Thoracic aorta (tissue), 2 donors: ENCODE measurements at regions not wholly inside any gene's neighbourhood (a gene's known extent, or its start where the extent isn't known, plus 50 kb on each side); places are given as distances from the start of the nearest gene placed in this dataset.

Experiments used
- ATAC-seq: fragments of 150-250 bp; one replicate; pipeline ENCODE4 v1.8.0; 2017; ENCODE audit warnings: low read depth; ENCODE audit not compliant: insufficient number of reproducible peaks, low FRiP score
- DNase-seq: peaks from one replicate; pipeline ENCODE4 v3.0.0-alpha.2; 2020; ENCODE audit warnings: low spot score
- H3K27ac ChIP-seq, 2 donors: fragments of 200-600 bp; sonication (generic); 1 replicate in 1 of 2; 2 replicates in 1 of 2; pipeline ENCODE4 v1.5.1; 2016; ENCODE audit warnings: mild to moderate bottlenecking in 2 of 2, moderate library complexity in 2 of 2
- H3K27me3 ChIP-seq: fragments of 200-600 bp; sonication (generic); replicated peaks from 2 replicates; pipeline ENCODE4 v1.6.0; 2016; ENCODE audit warnings: mild to moderate bottlenecking; ENCODE audit not compliant: insufficient read depth
- H3K36me3 ChIP-seq: fragments of 200-600 bp; sonication (generic); one replicate; pipeline ENCODE4 v1.5.1; 2016
- H3K4me1 ChIP-seq, 2 donors: fragments of 200-600 bp; sonication (generic); 1 replicate in 1 of 2; 2 replicates in 1 of 2; pipeline versions ENCODE4 v1.5.1 to v1.6.0; 2016; ENCODE audit warnings: low read depth in 2 of 2, mild to moderate bottlenecking in 1 of 2; ENCODE audit not compliant: control insufficient read depth in 1 of 2
- H3K4me3 ChIP-seq: fragments of 200-600 bp; sonication (generic); 2 replicates; pipeline ENCODE4 v1.5.1; 2016; ENCODE audit warnings: mild to moderate bottlenecking
- H3K9me3 ChIP-seq: fragments of 200-600 bp; sonication (generic); 2 replicates; pipeline ENCODE4 v1.5.1; 2016
- TF ChIP-seq, protein P1 (sequence below): fragments of 200-600 bp; sonication (generic); IDR thresholded peaks from one replicate; pipeline ENCODE4 v1.5.1; 2019; ENCODE audit warnings: antibody characterized with exemption

DNA sequence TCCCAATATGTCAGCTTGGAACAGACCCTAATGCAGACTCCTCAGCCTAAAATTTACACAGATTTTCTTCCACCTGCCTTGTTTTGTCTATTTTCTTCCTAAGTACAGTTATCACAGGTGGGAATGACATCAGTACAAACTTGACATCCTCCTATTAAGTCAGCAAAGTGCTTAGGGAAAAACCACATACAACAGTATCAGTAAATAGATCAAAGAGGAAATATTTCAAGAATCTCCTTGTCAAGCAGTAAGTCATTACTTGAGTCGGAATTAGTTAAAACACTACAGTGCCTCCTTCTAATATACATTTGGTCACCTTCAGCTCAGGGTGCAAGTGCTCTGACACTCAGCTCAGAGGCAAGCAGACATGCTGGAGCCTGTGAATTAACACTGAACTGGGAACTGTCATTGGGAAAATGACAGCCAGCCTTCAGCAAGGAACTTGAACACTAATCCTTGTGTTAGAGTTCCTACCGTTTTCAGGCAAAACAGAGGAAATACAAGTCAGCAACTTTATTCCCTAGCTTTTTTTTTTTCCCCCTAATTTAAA lies 394.3 kb upstream of the HTR2A start:
- no peak for DNase-seq

DNA sequence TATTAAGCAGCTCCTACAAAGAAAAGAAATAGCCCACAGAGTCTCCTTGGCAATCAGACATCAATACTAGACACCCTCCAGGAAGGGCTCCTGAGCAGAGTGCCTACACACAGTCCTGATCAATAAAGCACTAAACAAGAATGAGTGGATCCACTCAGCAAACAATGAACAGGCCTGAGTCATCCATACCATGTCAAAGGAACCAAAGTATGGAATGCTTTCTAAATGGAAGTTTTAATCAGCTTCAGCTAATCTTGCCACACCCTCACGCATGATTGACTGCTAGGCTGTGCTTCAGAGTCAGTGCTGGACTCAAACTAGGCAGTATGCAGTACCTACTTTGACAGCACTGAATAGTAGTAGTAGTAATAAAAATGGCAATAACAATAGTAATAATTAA lies 392.7 kb upstream of the HTR2A start:
- Histone ChIP-seq H3K4me3 (no peak overlapping the region), H3K4me1 (no peaks in the 10 kb centered on the region), H3K36me3 (no peaks in the 10 kb centered on the region), H3K9me3 (no peaks in the 10 kb centered on the region), H3K27ac (no peak overlapping the region), H3K27me3 (no peaks in the 10 kb centered on the region)
- ATAC-seq, result no peak
- TF ChIP-seq, protein P1, sequence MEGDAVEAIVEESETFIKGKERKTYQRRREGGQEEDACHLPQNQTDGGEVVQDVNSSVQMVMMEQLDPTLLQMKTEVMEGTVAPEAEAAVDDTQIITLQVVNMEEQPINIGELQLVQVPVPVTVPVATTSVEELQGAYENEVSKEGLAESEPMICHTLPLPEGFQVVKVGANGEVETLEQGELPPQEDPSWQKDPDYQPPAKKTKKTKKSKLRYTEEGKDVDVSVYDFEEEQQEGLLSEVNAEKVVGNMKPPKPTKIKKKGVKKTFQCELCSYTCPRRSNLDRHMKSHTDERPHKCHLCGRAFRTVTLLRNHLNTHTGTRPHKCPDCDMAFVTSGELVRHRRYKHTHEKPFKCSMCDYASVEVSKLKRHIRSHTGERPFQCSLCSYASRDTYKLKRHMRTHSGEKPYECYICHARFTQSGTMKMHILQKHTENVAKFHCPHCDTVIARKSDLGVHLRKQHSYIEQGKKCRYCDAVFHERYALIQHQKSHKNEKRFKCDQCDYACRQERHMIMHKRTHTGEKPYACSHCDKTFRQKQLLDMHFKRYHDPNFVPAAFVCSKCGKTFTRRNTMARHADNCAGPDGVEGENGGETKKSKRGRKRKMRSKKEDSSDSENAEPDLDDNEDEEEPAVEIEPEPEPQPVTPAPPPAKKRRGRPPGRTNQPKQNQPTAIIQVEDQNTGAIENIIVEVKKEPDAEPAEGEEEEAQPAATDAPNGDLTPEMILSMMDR, result no peak
- no peak for DNase-seq

More for the DNA sequence above, 394.3 kb upstream of the HTR2A start:
- TF ChIP-seq, protein P1, result no peak
- no peaks in the 10 kb centered on the region for H3K4me1 ChIP-seq
- no peak for ATAC-seq
- H3K4me3 ChIP-seq, result no peak overlapping the region
- no peaks in the 10 kb centered on the region for H3K36me3 ChIP-seq
- H3K27me3 ChIP-seq, result no peaks in the 10 kb centered on the region
- no peak overlapping the region for H3K27ac ChIP-seq
- H3K9me3 ChIP-seq, result no peaks in the 10 kb centered on the region

DNA sequence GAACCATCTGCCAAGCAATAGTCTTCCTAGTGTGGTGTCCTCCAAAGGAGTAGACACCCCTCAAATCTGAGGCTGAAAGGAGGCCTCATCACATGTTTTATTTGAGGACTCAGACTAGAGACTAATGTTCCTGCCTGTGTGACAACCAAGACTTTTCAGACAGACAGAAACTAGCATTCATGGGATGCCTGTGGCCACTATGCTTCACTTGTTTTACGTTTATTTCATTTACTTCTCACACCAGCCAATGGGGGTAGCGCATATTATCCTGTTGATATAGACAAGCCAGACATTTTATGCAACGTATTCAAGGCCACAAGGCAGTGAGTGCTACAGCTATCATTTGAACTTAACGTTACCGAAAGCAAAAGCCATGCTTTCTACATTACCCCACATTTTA lies 391.7 kb upstream of the HTR2A start:
- Histone ChIP-seq H3K9me3 (no peaks in the 10 kb centered on the region), H3K4me1 (no peaks in the 10 kb centered on the region)
- ATAC-seq, result no peak

DNA sequence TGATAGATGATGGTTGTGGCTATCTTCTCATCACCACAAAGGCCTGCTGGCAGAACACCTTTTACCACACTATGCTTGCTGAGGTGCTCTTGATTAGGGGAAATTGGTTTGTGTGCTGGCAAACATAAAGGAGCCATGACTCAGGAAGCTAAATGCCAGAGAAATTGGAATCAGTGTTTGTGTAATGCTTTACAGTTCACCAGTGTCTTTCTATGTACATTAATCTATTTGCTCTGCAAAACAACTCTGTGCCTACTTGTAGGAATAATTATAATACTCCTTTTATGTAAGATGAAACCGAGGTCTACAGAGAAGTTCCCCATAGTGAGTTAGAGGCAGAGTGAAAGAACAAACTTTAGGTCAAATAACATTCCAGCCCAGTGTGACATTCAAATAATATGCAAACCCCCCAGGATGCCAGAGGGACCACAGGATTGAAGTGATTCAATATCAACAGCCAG lies 390.5 kb upstream of the HTR2A start:
- no peaks in the 10 kb centered on the region for H3K36me3 ChIP-seq
- H3K27ac ChIP-seq, result no peak overlapping the region
- DNase-seq, result no peak
- H3K27me3 ChIP-seq, result no peaks in the 10 kb centered on the region
- H3K4me1 ChIP-seq, result no peaks in the 10 kb centered on the region
- H3K4me3 ChIP-seq, result no peak overlapping the region
- TF ChIP-seq, protein P1, result no peak
- no peaks in the 10 kb centered on the region for H3K9me3 ChIP-seq
- no peak for ATAC-seq

More for the DNA sequence above, 391.7 kb upstream of the HTR2A start:
- Histone ChIP-seq H3K36me3 (no peaks in the 10 kb centered on the region), H3K4me3 (no peak overlapping the region), H3K27ac (no peak overlapping the region), H3K27me3 (no peaks in the 10 kb centered on the region)
- no peak for DNase-seq
- TF ChIP-seq, protein P1, result no peak

DNA sequence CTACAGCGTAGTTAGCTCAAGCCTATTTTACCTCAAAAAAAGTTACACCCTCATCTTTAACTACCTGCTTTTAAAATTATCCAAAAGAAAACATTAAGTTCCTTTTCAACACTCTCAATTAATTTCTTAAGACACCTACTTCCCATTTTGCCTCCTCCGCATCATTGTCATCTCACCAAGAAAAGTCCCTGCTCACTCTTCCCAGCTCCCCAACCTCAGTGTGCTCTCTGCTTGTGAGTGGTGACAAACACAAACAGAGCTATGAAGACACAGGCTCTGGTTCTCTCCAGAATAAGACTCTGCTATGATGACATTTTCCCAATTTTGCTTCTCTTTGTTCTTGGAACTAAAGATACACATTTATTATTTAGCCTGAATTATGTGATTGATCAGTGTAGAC lies 385.1 kb upstream of the HTR2A start:
- H3K27me3 ChIP-seq, result no peaks in the 10 kb centered on the region
- no peak for DNase-seq
- H3K9me3 ChIP-seq, result no peaks in the 10 kb centered on the region
- no peak overlapping the region for H3K4me3 ChIP-seq
- H3K4me1 ChIP-seq, result no peaks in the 10 kb centered on the region
- no peak overlapping the region for H3K27ac ChIP-seq
- TF ChIP-seq, protein P1, result no peak
- ATAC-seq, result no peak
- no peaks in the 10 kb centered on the region for H3K36me3 ChIP-seq
